HepG2 (cell line): ENCODE measurements at regions not wholly inside any gene's neighbourhood (a gene's known extent, or its start where the extent isn't known, plus 50 kb on each side); places are given as distances from the start of the nearest gene placed in this dataset.
A peak's percentile ranks its signal among the peaks of the same experiment; 100 is the strongest.

ENCODE experiments used
- ATM ChIP-seq: fragments of 450-650 bp; IDR thresholded peaks from 2 replicates; pipeline ENCODE4 v1.7.1; 2017; ENCODE audit warnings: mild to moderate bottlenecking, borderline replicate concordance
- CREB3 ChIP-seq: sonication (generic); formaldehyde crosslinking; IDR thresholded peaks from 2 replicates; pipeline ENCODE4 v1.5.0; 2020; ENCODE audit warnings: missing genetic modification reagents
- EEA1 ChIP-seq: sonication (generic); formaldehyde crosslinking; IDR thresholded peaks from 2 replicates; pipeline ENCODE4 v1.5.1; 2020; ENCODE audit warnings: mild to moderate bottlenecking, missing genetic modification reagents, borderline replicate concordance
- FIP1L1 ChIP-seq: fragments of 200-400 bp; formaldehyde crosslinking; IDR thresholded peaks from 2 replicates; pipeline ENCODE4 v1.6.1; 2018; ENCODE audit warnings: low read depth, mild to moderate bottlenecking, low read length, moderate library complexity, borderline replicate concordance; ENCODE audit not compliant: insufficient read depth
- MED1 ChIP-seq: sonication (generic); formaldehyde crosslinking; IDR thresholded peaks from 2 replicates; pipeline ENCODE4 v1.4.0; 2020; ENCODE audit warnings: missing genetic modification reagents
- MYNN ChIP-seq: sonication (generic); formaldehyde crosslinking; IDR thresholded peaks from 2 replicates; pipeline ENCODE4 v1.4.0; 2020; ENCODE audit warnings: mild to moderate bottlenecking, low read depth, missing genetic modification reagents
- POLR2AphosphoS2 ChIP-seq: IDR thresholded peaks from 2 replicates; pipeline ENCODE4 v1.6.1; 2011; ENCODE audit warnings: low read depth, low read length, improper control_type of control experiment
- POLR2G ChIP-seq: fragments of 200-400 bp; formaldehyde crosslinking; IDR thresholded peaks from 2 replicates; pipeline ENCODE4 v1.6.1; 2018; ENCODE audit warnings: mild to moderate bottlenecking, low read depth, low read length, moderate library complexity
- PPARG ChIP-seq: conservative IDR thresholded peaks from 2 replicates; pipeline ENCODE4 v1.6.1; 2016; ENCODE audit warnings: missing biosample characterization, missing genetic modification reagents
- RBM22 ChIP-seq: fragments of 200-400 bp; formaldehyde crosslinking; optimal IDR thresholded peaks from 2 replicates; pipeline ENCODE3; 2017; ENCODE audit warnings: mild to moderate bottlenecking, low read length, moderate library complexity
- STAT5B ChIP-seq: sonication (generic); formaldehyde crosslinking; IDR thresholded peaks from 2 replicates; pipeline ENCODE4 v1.4.0; 2020; ENCODE audit warnings: missing genetic modification reagents
- XRCC5 ChIP-seq: fragments of 200-400 bp; formaldehyde crosslinking; optimal IDR thresholded peaks from 2 replicates; pipeline ENCODE3; 2017; ENCODE audit warnings: mild to moderate bottlenecking, low read length
- ZBTB42 ChIP-seq: sonication (generic); formaldehyde crosslinking; IDR thresholded peaks from 2 replicates; pipeline ENCODE4 v1.5.0; 2020; ENCODE audit warnings: mild to moderate bottlenecking, missing genetic modification reagents
- ZFP82 ChIP-seq: sonication (generic); formaldehyde crosslinking; IDR thresholded peaks from 2 replicates; pipeline ENCODE4 v1.5.1; 2020; ENCODE audit warnings: mild to moderate bottlenecking, missing genetic modification reagents, borderline replicate concordance
- ZNF264 ChIP-seq: sonication (generic); formaldehyde crosslinking; IDR thresholded peaks from 2 replicates; pipeline ENCODE4 v1.4.0; 2020; ENCODE audit warnings: missing genetic modification reagents
- ZNF607 ChIP-seq: sonication (generic); formaldehyde crosslinking; IDR thresholded peaks from 2 replicates; pipeline ENCODE4 v1.5.1; 2020; ENCODE audit warnings: missing genetic modification reagents, mild to moderate bottlenecking, borderline replicate concordance
- ZNF678 ChIP-seq: sonication (generic); formaldehyde crosslinking; IDR thresholded peaks from 2 replicates; pipeline ENCODE4 v1.4.0; 2020; ENCODE audit warnings: mild to moderate bottlenecking, missing genetic modification reagents
- ZSCAN5A ChIP-seq: sonication (generic); formaldehyde crosslinking; IDR thresholded peaks from 2 replicates; pipeline ENCODE4 v1.8.0; 2022; ENCODE audit warnings: mild to moderate bottlenecking, missing genetic modification reagents, borderline replicate concordance
- TF ChIP-seq, protein P1 (sequence below): sonication (generic); formaldehyde crosslinking; IDR thresholded peaks from 2 replicates; pipeline ENCODE4 v1.4.0; 2020; ENCODE audit warnings: missing genetic modification reagents, borderline replicate concordance
- TF ChIP-seq, protein P2 (sequence below): sonication (generic); formaldehyde crosslinking; IDR thresholded peaks from 2 replicates; pipeline ENCODE4 v1.8.1; 2022; ENCODE audit warnings: low read depth, mild to moderate bottlenecking, missing genetic modification reagents

GRCh38 chr12:115451151-115451779 lies 767.3 kb upstream of the TBX3 start (continued):
- TF ChIP-seq CREB3 (CRISPR knock-in tag) (no peak), MED1 (CRISPR knock-in tag) (no peak), POLR2AphosphoS2 (no peak), ZNF678 (CRISPR knock-in tag) (no peak), XRCC5 (no peak), ZSCAN5A (no peak), EEA1 (no peak), ZBTB42 (CRISPR knock-in tag) (no peak), FIP1L1 (0 out of 2 replicates have a peak, but pooled peaks have one; percentile 57), RBM22 (no peak), ATM (no peak), ZNF264 (CRISPR knock-in tag) (no peak), PPARG (CRISPR knock-in tag) (no peak), MYNN (CRISPR knock-in tag) (no peak), ZNF607 (CRISPR knock-in tag) (0 out of 2 replicates have a peak, but pooled peaks have one; percentile 24), ZFP82 (CRISPR knock-in tag) (no peak), STAT5B (CRISPR knock-in tag) (no peak), POLR2G (peak; percentile 50; the same call in 1 of the 2 replicates)
- TF ChIP-seq, protein P1, sequence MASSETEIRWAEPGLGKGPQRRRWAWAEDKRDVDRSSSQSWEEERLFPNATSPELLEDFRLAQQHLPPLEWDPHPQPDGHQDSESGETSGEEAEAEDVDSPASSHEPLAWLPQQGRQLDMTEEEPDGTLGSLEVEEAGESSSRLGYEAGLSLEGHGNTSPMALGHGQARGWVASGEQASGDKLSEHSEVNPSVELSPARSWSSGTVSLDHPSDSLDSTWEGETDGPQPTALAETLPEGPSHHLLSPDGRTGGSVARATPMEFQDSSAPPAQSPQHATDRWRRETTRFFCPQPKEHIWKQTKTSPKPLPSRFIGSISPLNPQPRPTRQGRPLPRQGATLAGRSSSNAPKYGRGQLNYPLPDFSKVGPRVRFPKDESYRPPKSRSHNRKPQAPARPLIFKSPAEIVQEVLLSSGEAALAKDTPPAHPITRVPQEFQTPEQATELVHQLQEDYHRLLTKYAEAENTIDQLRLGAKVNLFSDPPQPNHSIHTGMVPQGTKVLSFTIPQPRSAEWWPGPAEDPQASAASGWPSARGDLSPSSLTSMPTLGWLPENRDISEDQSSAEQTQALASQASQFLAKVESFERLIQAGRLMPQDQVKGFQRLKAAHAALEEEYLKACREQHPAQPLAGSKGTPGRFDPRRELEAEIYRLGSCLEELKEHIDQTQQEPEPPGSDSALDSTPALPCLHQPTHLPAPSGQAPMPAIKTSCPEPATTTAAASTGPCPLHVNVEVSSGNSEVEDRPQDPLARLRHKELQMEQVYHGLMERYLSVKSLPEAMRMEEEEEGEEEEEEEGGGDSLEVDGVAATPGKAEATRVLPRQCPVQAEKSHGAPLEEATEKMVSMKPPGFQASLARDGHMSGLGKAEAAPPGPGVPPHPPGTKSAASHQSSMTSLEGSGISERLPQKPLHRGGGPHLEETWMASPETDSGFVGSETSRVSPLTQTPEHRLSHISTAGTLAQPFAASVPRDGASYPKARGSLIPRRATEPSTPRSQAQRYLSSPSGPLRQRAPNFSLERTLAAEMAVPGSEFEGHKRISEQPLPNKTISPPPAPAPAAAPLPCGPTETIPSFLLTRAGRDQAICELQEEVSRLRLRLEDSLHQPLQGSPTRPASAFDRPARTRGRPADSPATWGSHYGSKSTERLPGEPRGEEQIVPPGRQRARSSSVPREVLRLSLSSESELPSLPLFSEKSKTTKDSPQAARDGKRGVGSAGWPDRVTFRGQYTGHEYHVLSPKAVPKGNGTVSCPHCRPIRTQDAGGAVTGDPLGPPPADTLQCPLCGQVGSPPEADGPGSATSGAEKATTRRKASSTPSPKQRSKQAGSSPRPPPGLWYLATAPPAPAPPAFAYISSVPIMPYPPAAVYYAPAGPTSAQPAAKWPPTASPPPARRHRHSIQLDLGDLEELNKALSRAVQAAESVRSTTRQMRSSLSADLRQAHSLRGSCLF: no peak
- TF ChIP-seq, protein P2, sequence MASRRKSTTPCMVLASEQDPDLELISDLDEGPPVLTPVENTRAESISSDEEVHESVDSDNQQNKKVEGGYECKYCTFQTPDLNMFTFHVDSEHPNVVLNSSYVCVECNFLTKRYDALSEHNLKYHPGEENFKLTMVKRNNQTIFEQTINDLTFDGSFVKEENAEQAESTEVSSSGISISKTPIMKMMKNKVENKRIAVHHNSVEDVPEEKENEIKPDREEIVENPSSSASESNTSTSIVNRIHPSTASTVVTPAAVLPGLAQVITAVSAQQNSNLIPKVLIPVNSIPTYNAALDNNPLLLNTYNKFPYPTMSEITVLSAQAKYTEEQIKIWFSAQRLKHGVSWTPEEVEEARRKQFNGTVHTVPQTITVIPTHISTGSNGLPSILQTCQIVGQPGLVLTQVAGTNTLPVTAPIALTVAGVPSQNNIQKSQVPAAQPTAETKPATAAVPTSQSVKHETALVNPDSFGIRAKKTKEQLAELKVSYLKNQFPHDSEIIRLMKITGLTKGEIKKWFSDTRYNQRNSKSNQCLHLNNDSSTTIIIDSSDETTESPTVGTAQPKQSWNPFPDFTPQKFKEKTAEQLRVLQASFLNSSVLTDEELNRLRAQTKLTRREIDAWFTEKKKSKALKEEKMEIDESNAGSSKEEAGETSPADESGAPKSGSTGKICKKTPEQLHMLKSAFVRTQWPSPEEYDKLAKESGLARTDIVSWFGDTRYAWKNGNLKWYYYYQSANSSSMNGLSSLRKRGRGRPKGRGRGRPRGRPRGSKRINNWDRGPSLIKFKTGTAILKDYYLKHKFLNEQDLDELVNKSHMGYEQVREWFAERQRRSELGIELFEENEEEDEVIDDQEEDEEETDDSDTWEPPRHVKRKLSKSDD (CRISPR knock-in tag): no peak
